Heart right ventricle (tissue), 16 donors: ENCODE measurements at regions not wholly inside any gene's neighbourhood (a gene's known extent, or its start where the extent isn't known, plus 50 kb on each side); places are given as distances from the start of the nearest gene placed in this dataset.

Experiments used
- ATAC-seq, 8 donors: fragments of 200-7000 bp; cut with Tn5 transposase; one replicate each; pipeline ENCODE4 v1.9.1; 2020; ENCODE audit warnings: mild to moderate bottlenecking in 8 of 8, moderate library complexity in 8 of 8, moderate number of reproducible peaks in 1 of 8
- DNase-seq, 2 donors: peaks; one replicate each; pipeline ENCODE4 v3.0.0-alpha.2; 2020
- H3K27ac ChIP-seq, 10 donors: fragments of 200-600 bp; sonication (generic) in 2 of 10; one replicate each; pipeline versions ENCODE4 v1.5.0 to v1.8.0; 2020 to 2022; ENCODE audit warnings: mild to moderate bottlenecking in 3 of 10
- H3K27me3 ChIP-seq, 7 donors: fragments of 200-600 bp; one replicate each; pipeline ENCODE4 v1.8.0; 2021 to 2022; ENCODE audit warnings: mild to moderate bottlenecking in 2 of 7
- H3K36me3 ChIP-seq, 9 donors: fragments of 200-600 bp; sonication (generic) in 1 of 9; one replicate each; pipeline versions ENCODE4 v1.5.0 to v1.8.0; 2020 to 2022; ENCODE audit warnings: mild to moderate bottlenecking in 2 of 9
- H3K4me1 ChIP-seq, 9 donors: fragments of 200-600 bp; sonication (generic) in 1 of 9; one replicate each; pipeline versions ENCODE4 v1.5.0 to v1.8.0; 2020 to 2022; ENCODE audit warnings: mild to moderate bottlenecking in 4 of 9
- H3K4me3 ChIP-seq, 10 donors: fragments of 200-600 bp; sonication (generic) in 2 of 10; one replicate each; pipeline versions ENCODE4 v1.5.0 to v1.8.0; 2020 to 2022; ENCODE audit warnings: mild to moderate bottlenecking in 7 of 10, moderate library complexity in 2 of 10
- H3K9me3 ChIP-seq, 11 donors: fragments of 200-600 bp in 10 of 11; sonication (generic) in 2 of 11; one replicate each; pipeline versions ENCODE4 v1.5.0 to v1.8.0; 2013 to 2022; ENCODE audit warnings: mild to moderate bottlenecking in 2 of 11, control low read depth in 1 of 11, moderate library complexity in 1 of 11
- WGBS, 2 donors: extraction: QIAGEN DNeasy Blood & Tissue Kit; methylation state at CpG; one replicate each; pipeline ENCODE4 v1.1.7; 2013; ENCODE audit warnings: inconsistent platforms in 1 of 2; 5-methylcytosine and 5-hydroxymethylcytosine counted together
- intact Hi-C, 10 donors: fragments of 100-400 bp; cut with DNase I; formaldehyde crosslinking; loops; one replicate each; pipeline versions ENCODE4 v1.11.1 to v1.14.2; 2022
- TF ChIP-seq, protein P1 (sequence below), 9 donors: fragments of 200-600 bp; sonication (generic) in 2 of 9; IDR thresholded peaks; one replicate each; pipeline versions ENCODE4 v1.5.0 to v1.8.0; 2021 to 2022; ENCODE audit warnings: antibody characterized with exemption in 9 of 9, mild to moderate bottlenecking in 5 of 9, moderate library complexity in 1 of 9
- donor health status: Arrhythmogenic right ventricular cardiomyopathy.
- donor health status: ischemic (EF 13 %, LVEDD 7.1; RV severe dilation, severe dysfunction).
- donor health status: healthy with polysubstance abuse.
- donor health status: DM: no; HTN: yes; CAD: no.
- donor health status: DM: no; HTN: no; CAD: no.
- donor health status: ischemic (EF 25% LVEDD 6.9; RV normal size, moderate dysfunction).
- donor health status: ischemic (EF 25% LVEDD 5.7; RV mildly dilated, moderate dysfunction).
- donor health status: healthy.
- donor health status: DM: yes; HTN: yes; CAD: no.
- donor health status: Ischemic cardiomyopathy.
- donor health status: ischemic (EF 35%, LVEDD 5.7; RV mildly dilated, moderate dysfunction).
- donor health status: nonischemic (EF 11% LVEDD 7.7; RV severe dilation, severe dysfunction).
- donor health status: DM: yes; HTN: yes; CAD: no.
- donor health status: PGD.
- donor health status: ischemic (EF 29% LVEDD 5.4; RV normal size, mild dysfunction).
- donor health status: nonischemic (EF 23%, LVEDD 6.1; RV moderate dilation, normal function).

DNA sequence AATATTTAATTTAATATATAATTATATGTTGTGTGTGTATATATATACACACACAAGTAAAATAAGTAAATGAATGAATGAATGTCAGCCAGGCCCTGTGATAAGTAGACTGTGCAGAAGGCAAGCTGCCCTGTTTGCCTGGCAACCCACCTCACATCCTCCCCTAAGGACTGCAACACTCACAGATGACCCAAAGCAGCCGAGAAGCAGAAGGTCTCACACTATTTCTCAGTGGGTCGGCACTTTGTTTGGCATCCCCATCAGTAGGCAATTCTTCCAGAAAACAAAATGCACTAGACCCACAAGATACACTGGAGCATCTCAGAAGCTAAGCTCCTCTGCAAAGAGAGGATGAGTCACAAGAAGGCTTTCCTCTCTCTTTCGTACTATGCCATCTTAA is 152.1 kb upstream of the GRAMD2B start:
- DNase-seq (no peak), ATAC-seq (no peak)
- intact Hi-C loops, result no loop called here
- Histone ChIP-seq H3K27me3 (no peaks in the 10 kb centered on the region), H3K4me3 (no peak overlapping the region), H3K4me1 (no peaks in the 10 kb centered on the region), H3K36me3 (no peaks in the 10 kb centered on the region), H3K27ac (no peak overlapping the region), H3K9me3 (no peaks in the 10 kb centered on the region)
- TF ChIP-seq, protein P1, sequence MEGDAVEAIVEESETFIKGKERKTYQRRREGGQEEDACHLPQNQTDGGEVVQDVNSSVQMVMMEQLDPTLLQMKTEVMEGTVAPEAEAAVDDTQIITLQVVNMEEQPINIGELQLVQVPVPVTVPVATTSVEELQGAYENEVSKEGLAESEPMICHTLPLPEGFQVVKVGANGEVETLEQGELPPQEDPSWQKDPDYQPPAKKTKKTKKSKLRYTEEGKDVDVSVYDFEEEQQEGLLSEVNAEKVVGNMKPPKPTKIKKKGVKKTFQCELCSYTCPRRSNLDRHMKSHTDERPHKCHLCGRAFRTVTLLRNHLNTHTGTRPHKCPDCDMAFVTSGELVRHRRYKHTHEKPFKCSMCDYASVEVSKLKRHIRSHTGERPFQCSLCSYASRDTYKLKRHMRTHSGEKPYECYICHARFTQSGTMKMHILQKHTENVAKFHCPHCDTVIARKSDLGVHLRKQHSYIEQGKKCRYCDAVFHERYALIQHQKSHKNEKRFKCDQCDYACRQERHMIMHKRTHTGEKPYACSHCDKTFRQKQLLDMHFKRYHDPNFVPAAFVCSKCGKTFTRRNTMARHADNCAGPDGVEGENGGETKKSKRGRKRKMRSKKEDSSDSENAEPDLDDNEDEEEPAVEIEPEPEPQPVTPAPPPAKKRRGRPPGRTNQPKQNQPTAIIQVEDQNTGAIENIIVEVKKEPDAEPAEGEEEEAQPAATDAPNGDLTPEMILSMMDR (IDR thresholded peaks at IDR 0.05), result no peak
- 92 to 94% methylated on average over 3 of the region's 3 CpGs for WGBS, 2 donors

DNA sequence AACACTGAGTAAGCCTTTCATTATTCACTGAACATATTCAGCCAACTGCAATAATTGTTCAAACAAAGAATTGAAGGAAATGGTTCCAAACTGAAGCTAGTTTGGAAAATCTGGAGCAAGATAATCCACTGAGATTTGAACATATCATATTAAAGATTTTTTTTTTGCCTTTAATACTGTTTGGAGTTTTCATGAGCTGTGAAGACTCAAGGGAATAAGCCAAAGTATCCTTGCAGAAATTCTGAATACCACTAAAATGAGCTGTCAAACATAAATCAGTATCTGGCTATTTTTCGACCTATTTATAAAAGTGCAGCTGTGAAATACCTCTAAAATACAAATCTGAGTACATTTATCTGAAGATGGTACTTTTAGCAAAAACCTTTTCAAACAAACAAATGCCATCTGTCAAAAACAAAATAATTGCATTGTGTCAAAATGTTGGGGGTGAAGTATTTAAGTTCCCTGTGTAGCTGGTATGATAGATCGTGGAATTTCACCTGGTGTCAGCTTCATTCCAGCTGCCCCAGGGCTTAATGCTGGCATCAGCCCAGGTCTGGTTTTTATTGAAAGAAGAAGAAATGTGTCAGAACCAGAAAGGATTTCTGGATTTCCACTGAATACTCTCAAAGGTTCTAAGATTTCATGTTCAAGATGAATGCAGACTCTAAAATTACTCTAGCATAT is 149.0 kb upstream of the GRAMD2B start:
- Histone ChIP-seq H3K27ac (no peak overlapping the region), H3K9me3 (no peaks in the 10 kb centered on the region), H3K27me3 (no peaks in the 10 kb centered on the region), H3K4me3 (no peak overlapping the region), H3K4me1 (no peaks in the 10 kb centered on the region), H3K36me3 (no peaks in the 10 kb centered on the region)
- DNase-seq (no peak), ATAC-seq (no peak)
- WGBS, 2 donors, result 68 to 77% methylated on average over 2 of the region's 2 CpGs
- TF ChIP-seq, protein P1 (IDR thresholded peaks at IDR 0.05), result no peak
- intact Hi-C loops, result no loop called here

DNA sequence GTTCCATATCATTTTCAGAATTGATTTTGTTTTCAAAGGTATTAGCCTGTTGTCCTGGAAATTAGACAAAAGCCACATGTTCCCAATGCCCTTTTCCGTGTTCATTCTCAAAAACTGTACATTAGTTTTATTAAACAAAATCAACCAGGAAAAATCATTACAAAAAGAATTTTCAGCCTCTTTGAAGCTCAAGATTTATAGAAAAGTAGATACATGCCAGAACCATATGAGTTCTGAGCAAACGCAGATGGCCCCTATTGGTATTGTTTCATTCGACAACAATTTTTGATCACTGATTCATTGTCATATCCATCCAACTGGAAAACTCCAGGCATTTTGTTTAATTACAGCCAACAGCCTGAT is 148.5 kb upstream of the GRAMD2B start:
- H3K36me3 ChIP-seq, result no peaks in the 10 kb centered on the region
- H3K9me3 ChIP-seq, result no peaks in the 10 kb centered on the region
- no peaks in the 10 kb centered on the region for H3K27me3 ChIP-seq
- intact Hi-C loops, result no loop called here
- H3K27ac ChIP-seq, result no peak overlapping the region
- H3K4me3 ChIP-seq, result no peak overlapping the region
- TF ChIP-seq, protein P1 (IDR thresholded peaks at IDR 0.05), result no peak
- DNase-seq, result no peak
- 78 to 88% methylated on average over 3 of the region's 3 CpGs for WGBS, 2 donors
- H3K4me1 ChIP-seq, result no peaks in the 10 kb centered on the region
- ATAC-seq, result no peak

DNA sequence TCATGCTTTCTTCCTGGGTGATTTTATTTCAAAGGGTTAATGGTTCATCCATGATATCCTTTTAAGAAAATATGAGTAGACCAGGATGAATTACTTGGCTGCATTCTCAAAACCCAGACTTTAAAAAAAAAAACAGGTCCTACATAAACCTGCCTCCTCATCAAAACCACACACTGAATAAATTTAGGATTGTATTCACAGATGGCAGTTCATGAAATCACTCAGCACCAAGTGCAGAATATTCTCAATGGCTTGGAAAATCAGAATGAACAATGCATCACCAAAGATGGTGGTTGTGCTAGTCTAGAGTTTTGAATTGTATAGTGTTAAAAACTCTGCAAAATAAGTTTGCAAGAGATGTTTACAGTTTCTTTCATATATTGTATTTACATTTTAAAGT is 145.4 kb upstream of the GRAMD2B start:
- no peak for ATAC-seq
- H3K27me3 ChIP-seq, result no peaks in the 10 kb centered on the region
- H3K4me1 ChIP-seq, result no peaks in the 10 kb centered on the region
- no peaks in the 10 kb centered on the region for H3K9me3 ChIP-seq
- DNase-seq, result no peak
- TF ChIP-seq, protein P1 (IDR thresholded peaks at IDR 0.05), result no peak
- H3K36me3 ChIP-seq, result no peaks in the 10 kb centered on the region
- no peak overlapping the region for H3K4me3 ChIP-seq
- intact Hi-C loops, result no loop called here
- no peak overlapping the region for H3K27ac ChIP-seq
